ENCODE measurements at regions not wholly inside any gene's neighbourhood (a gene's known extent, or its start where the extent isn't known, plus 50 kb on each side); places are given as distances from the start of the nearest gene placed in this dataset.
"Not testable (repeated sequence)": the region's sequence is repeated elsewhere in the genome, so short reads cannot be mapped to it uniquely, and the experiment has no call there.

DNA sequence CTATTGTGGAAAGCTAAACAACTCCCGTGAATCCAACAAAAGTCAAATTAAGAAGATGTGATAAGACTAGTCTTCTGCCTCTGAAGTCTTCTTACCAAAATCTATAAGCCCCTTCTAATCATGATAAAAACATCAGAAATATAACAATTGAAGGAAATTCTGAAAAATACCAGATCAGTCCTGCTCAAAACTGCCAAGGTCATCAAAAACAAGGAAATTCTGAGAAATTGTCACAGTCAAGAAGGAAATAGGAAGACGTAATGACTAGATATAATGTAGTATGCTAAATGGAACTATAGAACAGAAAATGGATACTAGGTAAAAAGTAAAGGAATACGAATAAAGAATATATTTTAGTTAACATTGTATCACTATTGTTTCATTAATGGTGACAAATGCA is 314.0 kb downstream of the TMX3 start:
- WGBS, 2 donors, result 94 to 97% methylated on average over 3 of the region's 3 CpGs
- DNase-seq (no peak), ATAC-seq (ENCODE audit: low FRiP score) (no peak)
- Histone ChIP-seq H3K4me1 (ENCODE audit: control insufficient read depth in 1 of 2, insufficient read depth in 2 of 2, low read length in 2 of 2) (no peaks in the 10 kb centered on the region), H3K27ac (ENCODE audit: low read depth in 1 of 2, low read length in 2 of 2) (no peak overlapping the region), H3K9me3 (ENCODE audit: control insufficient read depth, low read length) (no peaks in the 10 kb centered on the region), H3K27me3 (ENCODE audit: control insufficient read depth in 1 of 2, insufficient read depth in 2 of 2, low read length in 1 of 2) (no peaks in the 10 kb centered on the region), H3K36me3 (ENCODE audit: control insufficient read depth in 1 of 2, insufficient read depth in 2 of 2, low read length in 1 of 2) (no peaks in the 10 kb centered on the region), H3K4me3 (ENCODE audit: low read length in 2 of 2) (no peak overlapping the region)
- intact Hi-C loops (cut with DNase I), result no loop called here

DNA sequence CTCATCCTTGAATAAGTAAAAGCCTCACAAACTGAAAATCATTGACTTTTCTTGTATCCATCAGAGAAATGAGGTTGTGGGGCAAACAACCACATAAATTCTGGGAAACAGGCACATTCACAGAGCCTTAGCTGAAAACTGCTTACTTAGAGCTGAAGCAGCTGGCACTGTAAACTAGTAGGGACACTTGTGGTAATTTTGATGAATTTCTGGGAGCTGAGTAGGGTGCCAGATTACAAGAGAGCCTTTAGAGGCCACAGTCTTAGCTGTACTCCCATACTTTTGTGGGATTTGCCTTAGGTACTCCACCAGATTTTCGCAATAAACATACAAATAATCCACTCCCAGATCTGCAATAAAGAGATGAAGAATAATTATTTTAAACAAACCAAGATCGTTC is 315.2 kb downstream of the TMX3 start:
- no peak for DNase-seq
- no peaks in the 10 kb centered on the region for H3K27me3 ChIP-seq (ENCODE audit: control insufficient read depth in 1 of 2, insufficient read depth in 2 of 2, low read length in 1 of 2)
- no peak overlapping the region for H3K27ac ChIP-seq (ENCODE audit: low read depth in 1 of 2, low read length in 2 of 2)
- H3K36me3 ChIP-seq (ENCODE audit: control insufficient read depth in 1 of 2, insufficient read depth in 2 of 2, low read length in 1 of 2), result no peaks in the 10 kb centered on the region
- whole genome bisulfite sequencing, 2 donors, result 87 to 89% methylated on average over 2 of the region's 2 CpGs
- intact Hi-C loops (cut with DNase I), result no loop called here
- no peaks in the 10 kb centered on the region for H3K4me1 ChIP-seq (ENCODE audit: control insufficient read depth in 1 of 2, insufficient read depth in 2 of 2, low read length in 2 of 2)
- ATAC-seq (ENCODE audit: low FRiP score), result no peak
- no peaks in the 10 kb centered on the region for H3K9me3 ChIP-seq (ENCODE audit: control insufficient read depth, low read length)
- no peak overlapping the region for H3K4me3 ChIP-seq (ENCODE audit: low read length in 2 of 2)

DNA sequence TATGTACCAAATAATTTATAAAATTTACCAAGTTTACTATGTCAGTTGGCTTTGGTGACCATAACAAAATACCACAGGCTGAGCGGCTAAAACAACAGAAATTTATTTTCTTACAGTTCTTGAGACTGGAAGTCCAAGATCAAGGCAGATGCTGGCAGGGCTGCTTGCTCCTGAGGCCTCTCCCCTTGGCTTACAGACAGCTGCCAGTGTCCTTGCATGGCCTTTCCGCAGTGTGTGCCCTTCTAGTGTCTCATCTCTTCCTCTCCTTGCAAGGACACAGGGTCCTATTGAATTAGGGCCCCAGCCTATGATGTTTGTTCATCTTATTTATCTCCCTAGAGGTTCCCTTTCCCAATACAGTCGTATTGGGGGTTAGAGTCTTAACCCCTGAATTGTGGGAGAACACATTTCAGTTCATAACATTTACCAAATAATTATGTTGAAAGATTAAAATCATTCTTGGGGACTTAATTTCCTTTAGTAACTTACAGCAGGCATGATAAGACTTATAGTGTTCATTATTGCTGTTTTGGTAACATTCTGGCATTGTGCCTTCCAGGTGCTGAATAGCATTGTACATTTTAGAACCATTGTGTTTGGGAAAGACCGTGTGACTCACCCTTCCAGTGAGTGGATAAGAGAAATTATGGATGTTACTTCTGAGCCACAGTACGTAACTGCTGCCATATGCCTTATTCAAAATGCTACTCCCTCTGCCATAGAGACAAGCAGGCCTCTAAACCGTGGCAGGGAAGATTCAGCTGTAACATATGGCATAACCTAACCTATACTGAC is 317.5 kb downstream of the TMX3 start:
- H3K36me3 ChIP-seq (ENCODE audit: control insufficient read depth in 1 of 2, insufficient read depth in 2 of 2, low read length in 1 of 2), result no peaks in the 10 kb centered on the region
- no peak for DNase-seq
- no peaks in the 10 kb centered on the region for H3K4me1 ChIP-seq (ENCODE audit: control insufficient read depth in 1 of 2, insufficient read depth in 2 of 2, low read length in 2 of 2)
- 76 to 81% methylated on average over 6 of the region's 6 CpGs for WGBS, 2 donors
- no peak for ATAC-seq (ENCODE audit: low FRiP score)
- H3K9me3 ChIP-seq (ENCODE audit: control insufficient read depth, low read length), result no peaks in the 10 kb centered on the region
- no peak overlapping the region for H3K27ac ChIP-seq (ENCODE audit: low read depth in 1 of 2, low read length in 2 of 2)
- intact Hi-C loops (cut with DNase I), result no loop called here
- H3K27me3 ChIP-seq (ENCODE audit: control insufficient read depth in 1 of 2, insufficient read depth in 2 of 2, low read length in 1 of 2), result no peaks in the 10 kb centered on the region
- no peak overlapping the region for H3K4me3 ChIP-seq (ENCODE audit: low read length in 2 of 2)

DNA sequence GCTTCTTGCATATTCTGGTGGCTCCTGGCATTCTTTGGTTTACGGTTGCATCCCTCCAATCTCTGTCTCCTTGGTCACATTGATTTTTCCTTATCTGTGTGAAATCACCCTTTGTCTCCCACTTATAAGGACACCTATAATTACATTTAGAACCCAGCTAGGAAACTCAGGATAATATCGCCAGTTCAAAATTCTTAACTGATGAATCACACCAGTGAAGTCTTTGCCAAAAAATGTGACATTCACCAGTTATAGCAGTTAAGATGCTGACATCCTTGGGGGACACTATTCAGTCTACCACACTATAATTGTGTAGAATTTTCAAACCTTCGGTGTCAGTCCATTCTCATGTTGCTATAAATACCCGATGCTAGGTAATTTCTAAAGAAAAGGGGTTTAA is 320.2 kb downstream of the TMX3 start:
- Histone ChIP-seq H3K36me3 (ENCODE audit: control insufficient read depth in 1 of 2, insufficient read depth in 2 of 2, low read length in 1 of 2) (no peaks in the 10 kb centered on the region), H3K9me3 (ENCODE audit: control insufficient read depth, low read length) (no peaks in the 10 kb centered on the region), H3K4me1 (ENCODE audit: control insufficient read depth in 1 of 2, insufficient read depth in 2 of 2, low read length in 2 of 2) (no peaks in the 10 kb centered on the region), H3K27me3 (ENCODE audit: control insufficient read depth in 1 of 2, insufficient read depth in 2 of 2, low read length in 1 of 2) (no peaks in the 10 kb centered on the region), H3K27ac (ENCODE audit: low read depth in 1 of 2, low read length in 2 of 2) (no peak overlapping the region), H3K4me3 (ENCODE audit: low read length in 2 of 2) (no peak overlapping the region)
- intact Hi-C loops (cut with DNase I), result no loop called here
- no peak for DNase-seq
- ATAC-seq (ENCODE audit: low FRiP score), result no peak
- WGBS, 2 donors, result 73 to 80% methylated on average over 4 of the region's 4 CpGs

DNA sequence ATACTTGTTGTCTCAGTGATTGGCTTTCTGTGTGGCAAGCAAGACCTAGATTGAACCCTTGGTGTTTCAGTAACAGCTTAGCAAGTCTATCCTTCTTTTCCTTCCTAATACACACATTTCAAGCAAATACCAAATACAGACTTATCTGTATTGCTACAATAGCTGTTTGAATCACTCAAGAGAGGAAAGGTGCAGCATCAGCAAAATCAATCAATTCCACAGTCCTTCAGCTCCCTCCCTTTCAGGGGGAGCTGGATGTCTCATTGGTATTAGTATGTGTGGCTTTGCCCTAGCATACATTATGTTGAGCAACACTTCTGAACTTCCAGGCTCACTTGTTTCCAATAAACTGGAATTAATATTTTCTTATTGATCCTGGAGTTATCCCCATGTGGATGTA is 323.1 kb downstream of the TMX3 start:
- Histone ChIP-seq H3K9me3 (ENCODE audit: control insufficient read depth, low read length) (no peaks in the 10 kb centered on the region), H3K4me1 (ENCODE audit: control insufficient read depth in 1 of 2, insufficient read depth in 2 of 2, low read length in 2 of 2) (no peaks in the 10 kb centered on the region), H3K27me3 (ENCODE audit: control insufficient read depth in 1 of 2, insufficient read depth in 2 of 2, low read length in 1 of 2) (no peaks in the 10 kb centered on the region), H3K27ac (ENCODE audit: low read depth in 1 of 2, low read length in 2 of 2) (no peak overlapping the region), H3K4me3 (ENCODE audit: low read length in 2 of 2) (no peak overlapping the region), H3K36me3 (ENCODE audit: control insufficient read depth in 1 of 2, insufficient read depth in 2 of 2, low read length in 1 of 2) (no peaks in the 10 kb centered on the region)
- ATAC-seq (ENCODE audit: low FRiP score) (no peak), DNase-seq (no peak)
- intact Hi-C loops (cut with DNase I), result no loop called here

DNA sequence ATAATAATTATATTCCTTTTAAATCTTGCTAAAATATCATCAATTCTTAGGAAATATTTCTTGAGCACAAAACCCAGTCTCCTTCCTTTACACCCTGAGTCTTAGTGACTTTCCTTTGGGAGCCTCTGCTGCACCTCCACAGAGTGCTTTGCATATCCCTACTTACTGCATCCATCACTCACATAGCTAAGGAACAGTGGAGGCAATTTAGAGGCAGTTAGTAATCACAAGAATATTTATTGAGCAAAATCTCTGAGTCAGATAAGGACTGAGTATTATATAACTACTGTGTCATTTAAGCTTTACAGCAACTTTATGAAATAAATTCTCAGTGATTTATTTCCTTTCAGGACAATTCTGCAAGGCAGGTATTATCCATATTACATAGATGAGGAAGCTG is 327.7 kb downstream of the TMX3 start:
- ATAC-seq (ENCODE audit: low FRiP score), result no peak
- H3K4me3 ChIP-seq (ENCODE audit: low read length in 2 of 2), result no peak overlapping the region
- H3K27ac ChIP-seq (ENCODE audit: low read depth in 1 of 2, low read length in 2 of 2), result no peak overlapping the region
- no peaks in the 10 kb centered on the region for H3K9me3 ChIP-seq (ENCODE audit: control insufficient read depth, low read length)
- no peaks in the 10 kb centered on the region for H3K27me3 ChIP-seq (ENCODE audit: control insufficient read depth in 1 of 2, insufficient read depth in 2 of 2, low read length in 1 of 2)
- DNase-seq, result no peak
- intact Hi-C loops (cut with DNase I), result no loop called here
- H3K4me1 ChIP-seq (ENCODE audit: control insufficient read depth in 1 of 2, insufficient read depth in 2 of 2, low read length in 2 of 2), result no peaks in the 10 kb centered on the region
- H3K36me3 ChIP-seq (ENCODE audit: control insufficient read depth in 1 of 2, insufficient read depth in 2 of 2, low read length in 1 of 2), result no peaks in the 10 kb centered on the region

DNA sequence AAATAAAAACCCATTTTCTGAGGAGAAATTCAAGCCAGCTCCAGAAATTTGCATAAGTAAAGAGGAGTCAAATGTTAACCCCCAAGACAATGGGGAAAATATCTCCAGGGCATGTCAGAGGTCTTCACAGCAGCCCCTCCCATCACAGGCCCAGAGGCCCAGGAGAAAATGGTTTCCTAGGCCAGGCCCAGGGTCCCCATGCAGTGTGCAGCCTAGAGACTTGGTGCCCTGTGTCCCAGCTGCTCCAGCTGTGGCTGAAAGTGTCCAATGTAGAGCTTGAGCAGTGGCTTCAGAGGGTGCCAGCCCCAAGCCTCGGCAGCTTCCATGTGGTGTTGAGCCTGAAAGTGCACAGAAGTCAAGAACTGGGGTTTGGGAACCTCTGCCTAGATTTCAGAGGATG is 330.9 kb downstream of the TMX3 start:
- H3K27me3 ChIP-seq (ENCODE audit: control insufficient read depth in 1 of 2, insufficient read depth in 2 of 2, low read length in 1 of 2); H3K4me3 ChIP-seq (ENCODE audit: low read length in 2 of 2); H3K27ac ChIP-seq (ENCODE audit: low read depth in 1 of 2, low read length in 2 of 2); ATAC-seq (ENCODE audit: low FRiP score); intact Hi-C loops (cut with DNase I); H3K9me3 ChIP-seq (ENCODE audit: control insufficient read depth, low read length); H3K36me3 ChIP-seq (ENCODE audit: control insufficient read depth in 1 of 2, insufficient read depth in 2 of 2, low read length in 1 of 2); H3K4me1 ChIP-seq (ENCODE audit: control insufficient read depth in 1 of 2, insufficient read depth in 2 of 2, low read length in 2 of 2): not testable (repeated sequence)
- WGBS, 2 donors, result 82 to 86% methylated on average over 1 of the region's 1 CpG
- DNase-seq, result peak in 1 of 2 donors; percentile 55

DNA sequence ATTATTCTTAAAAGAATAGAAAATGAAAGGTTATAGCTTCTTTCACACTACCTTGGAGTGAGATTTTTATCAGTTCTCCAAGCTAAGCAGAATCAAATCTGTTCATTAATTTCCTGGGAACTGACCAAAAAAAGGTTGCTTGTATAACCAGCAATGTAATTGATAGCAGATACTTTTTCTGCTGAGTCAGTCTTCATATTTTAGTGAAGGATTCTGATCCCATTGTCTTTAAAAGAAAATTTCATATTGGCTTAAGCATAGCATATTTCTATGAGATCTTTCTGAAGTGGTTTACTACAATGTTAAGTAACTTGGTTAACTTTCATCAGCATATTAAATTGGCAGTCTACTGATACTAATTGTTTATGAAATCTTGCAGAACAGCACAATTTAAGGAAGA is 338.0 kb downstream of the TMX3 start:
- H3K27ac ChIP-seq (ENCODE audit: low read depth in 1 of 2, low read length in 2 of 2), result no peak overlapping the region
- no peak for DNase-seq
- intact Hi-C loops (cut with DNase I), result no loop called here
- H3K9me3 ChIP-seq (ENCODE audit: control insufficient read depth, low read length), result no peaks in the 10 kb centered on the region
- no peaks in the 10 kb centered on the region for H3K27me3 ChIP-seq (ENCODE audit: control insufficient read depth in 1 of 2, insufficient read depth in 2 of 2, low read length in 1 of 2)
- no peak overlapping the region for H3K4me3 ChIP-seq (ENCODE audit: low read length in 2 of 2)
- H3K36me3 ChIP-seq (ENCODE audit: control insufficient read depth in 1 of 2, insufficient read depth in 2 of 2, low read length in 1 of 2), result no peaks in the 10 kb centered on the region
- H3K4me1 ChIP-seq (ENCODE audit: control insufficient read depth in 1 of 2, insufficient read depth in 2 of 2, low read length in 2 of 2), result no peaks in the 10 kb centered on the region
- no peak for ATAC-seq (ENCODE audit: low FRiP score)

DNA sequence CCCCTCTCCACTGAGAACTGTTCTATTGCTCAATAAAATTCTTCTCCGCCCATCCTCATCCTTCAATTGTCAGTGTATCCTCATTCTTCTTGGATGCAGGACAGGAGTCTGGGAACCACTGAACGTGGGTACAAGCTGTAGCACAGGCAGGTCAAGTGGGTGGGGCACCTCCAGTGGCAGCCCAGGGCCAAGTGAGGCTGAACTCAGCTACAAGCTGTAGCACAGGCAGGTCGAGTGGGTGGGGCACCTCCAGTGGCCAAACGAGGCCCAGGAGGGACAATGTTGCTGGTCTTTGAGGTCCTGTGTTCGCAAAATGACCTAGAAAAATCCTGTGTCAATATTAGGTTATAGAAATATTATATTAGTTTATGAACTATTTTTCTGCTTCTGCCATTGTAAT is 352.0 kb downstream of the TMX3 start:
- DNase-seq, result no peak
- H3K9me3 ChIP-seq (ENCODE audit: control insufficient read depth, low read length), result no peaks in the 10 kb centered on the region
- ATAC-seq (ENCODE audit: low FRiP score), result no peak
- 86% methylated on average over 5 of the region's 5 CpGs for WGBS, 2 donors
- no peaks in the 10 kb centered on the region for H3K36me3 ChIP-seq (ENCODE audit: control insufficient read depth in 1 of 2, insufficient read depth in 2 of 2, low read length in 1 of 2)
- no peak overlapping the region for H3K4me3 ChIP-seq (ENCODE audit: low read length in 2 of 2)
- no peaks in the 10 kb centered on the region for H3K27me3 ChIP-seq (ENCODE audit: control insufficient read depth in 1 of 2, insufficient read depth in 2 of 2, low read length in 1 of 2)
- intact Hi-C loops (cut with DNase I), result no loop called here
- no peaks in the 10 kb centered on the region for H3K4me1 ChIP-seq (ENCODE audit: control insufficient read depth in 1 of 2, insufficient read depth in 2 of 2, low read length in 2 of 2)
- no peak overlapping the region for H3K27ac ChIP-seq (ENCODE audit: low read depth in 1 of 2, low read length in 2 of 2)

Measured in aorta (tissue), 5 donors.